ENCODE measurements at regions not wholly inside any gene's neighbourhood (a gene's known extent, or its start where the extent isn't known, plus 50 kb on each side); places are given as distances from the start of the nearest gene placed in this dataset.

- TF ChIP-seq CTCF (IDR thresholded peaks at IDR 0.05) (no peak), POLR2AphosphoS5 (IDR thresholded peaks at IDR 0.05; ENCODE audit: low read depth, low read length) (no peak), GABPA (IDR thresholded peaks at IDR 0.05; ENCODE audit: low read depth) (no peak)
- TF ChIP-seq, protein P1, sequence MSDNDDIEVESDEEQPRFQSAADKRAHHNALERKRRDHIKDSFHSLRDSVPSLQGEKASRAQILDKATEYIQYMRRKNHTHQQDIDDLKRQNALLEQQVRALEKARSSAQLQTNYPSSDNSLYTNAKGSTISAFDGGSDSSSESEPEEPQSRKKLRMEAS (IDR thresholded peaks at IDR 0.05; ENCODE audit: low read depth), result no peak
Measured at GRCh38 chr3:72238010-72238691, 453.2 kb upstream of the PROK2 start.
